HPDE6-E6E7 (cell line): ENCODE measurements at regions not wholly inside any gene's neighbourhood (a gene's known extent, or its start where the extent isn't known, plus 50 kb on each side); places are given as distances from the start of the nearest gene placed in this dataset.

ENCODE experiments used
- DNase-seq: peaks from one replicate; pipeline ENCODE4 v3.0.0; 2011; ENCODE audit warnings: missing footprints; ENCODE audit errors: extremely low spot score

DNA sequence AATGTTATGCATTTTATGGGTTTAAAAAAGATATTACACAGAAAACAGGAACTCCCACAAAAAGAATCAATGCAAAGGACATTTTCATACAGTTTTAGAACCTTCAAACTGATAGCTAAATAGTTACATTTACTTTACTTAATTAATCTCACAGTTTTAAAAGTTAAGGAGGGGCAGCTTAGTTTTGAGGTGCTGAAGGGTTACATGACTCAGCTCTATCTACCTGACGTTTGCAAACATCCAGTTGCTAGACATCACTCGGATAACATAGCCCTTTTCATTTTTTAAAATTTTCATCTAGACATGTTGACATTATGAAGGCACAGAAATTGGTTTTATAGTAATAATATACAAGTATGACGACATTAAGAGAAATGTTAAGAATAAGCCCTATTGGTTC, 53.7 kb upstream of the HSD17B12 start:
- DNase-seq = no peak
